T-helper 22 cell (primary cell): ENCODE measurements at regions not wholly inside any gene's neighbourhood (a gene's known extent, or its start where the extent isn't known, plus 50 kb on each side); places are given as distances from the start of the nearest gene placed in this dataset.
"Not testable (repeated sequence)": the region's sequence is repeated elsewhere in the genome, so short reads cannot be mapped to it uniquely, and the experiment has no call there.

ENCODE experiments used
- DNase-seq: peaks from one replicate; pipeline ENCODE4 v3.0.0-alpha.2; 2020; ENCODE audit warnings: low read depth

DNA sequence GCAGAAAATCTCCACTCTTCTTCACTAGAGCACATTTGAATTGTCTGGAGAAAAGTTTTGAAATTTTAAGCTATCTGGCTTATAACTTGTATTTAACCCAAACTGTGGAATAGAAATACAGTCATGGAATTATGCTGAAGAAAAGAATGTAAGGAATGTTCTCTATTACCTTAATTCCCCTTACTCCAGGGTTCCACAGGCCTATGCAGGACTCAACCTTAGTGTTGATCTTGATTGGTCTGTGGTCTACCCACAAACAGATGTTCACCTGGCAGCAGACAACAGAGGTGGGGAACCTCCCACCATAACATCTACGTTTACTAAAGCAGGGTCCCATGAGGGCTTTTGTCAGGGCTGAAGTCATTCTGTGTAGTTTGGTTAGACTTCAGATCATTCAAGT is 189.3 kb upstream of the GPRIN3 start:
- DNase-seq: no peak

DNA sequence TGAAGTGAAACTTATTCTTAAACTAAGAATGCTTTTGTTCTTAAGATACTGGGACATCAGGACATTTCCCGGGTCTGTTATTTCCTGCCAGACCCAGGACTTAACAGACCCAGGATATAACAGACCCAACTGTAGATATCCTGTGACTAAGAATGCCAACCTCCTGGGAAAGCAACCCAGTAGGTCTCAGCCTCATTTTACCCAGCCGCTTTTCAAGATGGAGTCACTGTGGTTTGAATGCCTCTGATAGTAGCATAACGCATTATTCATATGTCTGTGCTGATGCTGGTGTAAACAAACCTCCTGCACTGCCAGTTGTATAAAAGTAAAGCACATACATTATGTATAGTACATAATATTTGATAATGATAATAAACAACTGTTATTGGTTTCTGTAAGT is 185.8 kb upstream of the GPRIN3 start:
- no peak for DNase-seq

DNA sequence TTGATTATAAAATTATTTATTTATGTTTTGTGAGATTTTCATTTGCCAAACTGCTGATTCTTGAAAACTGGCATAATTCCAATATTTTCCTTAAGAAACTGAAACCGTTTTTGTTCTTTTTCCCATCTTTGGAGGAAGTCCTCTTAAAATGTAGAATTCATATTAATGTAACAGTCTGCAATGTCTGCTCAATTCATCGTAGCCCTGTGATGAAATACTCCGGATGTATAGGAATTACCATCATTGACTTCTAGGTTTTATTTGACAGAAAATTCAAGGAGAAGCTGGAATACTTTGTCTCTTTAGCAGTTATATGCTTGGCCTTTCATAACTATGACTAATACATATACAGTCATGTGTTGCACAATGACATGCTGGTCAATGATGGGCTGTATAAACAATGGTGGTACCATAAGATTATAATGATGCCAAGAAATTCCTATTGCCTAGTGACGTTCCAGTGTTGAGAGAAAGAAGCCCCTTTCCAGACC is 185.0 kb upstream of the GPRIN3 start:
- no peak for DNase-seq

DNA sequence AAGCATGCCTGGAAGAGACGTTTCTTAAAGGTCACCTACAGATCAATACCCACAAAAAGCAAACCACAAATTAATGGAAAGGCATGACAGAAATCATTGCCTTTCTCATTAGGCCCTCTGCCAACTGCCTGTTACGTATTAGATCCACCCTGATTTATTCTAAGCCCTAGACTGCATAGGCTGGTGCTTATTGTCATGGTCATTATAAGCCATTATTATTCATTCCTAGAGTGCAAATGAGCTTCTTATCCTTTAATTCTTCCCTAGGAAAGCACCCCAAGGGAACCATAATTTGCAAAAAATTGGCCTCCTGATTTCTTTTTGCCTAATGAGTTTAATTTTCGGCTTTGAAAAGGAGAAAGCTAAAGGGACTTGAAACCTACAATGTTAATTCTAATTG is 184.2 kb upstream of the GPRIN3 start:
- DNase-seq: no peak

DNA sequence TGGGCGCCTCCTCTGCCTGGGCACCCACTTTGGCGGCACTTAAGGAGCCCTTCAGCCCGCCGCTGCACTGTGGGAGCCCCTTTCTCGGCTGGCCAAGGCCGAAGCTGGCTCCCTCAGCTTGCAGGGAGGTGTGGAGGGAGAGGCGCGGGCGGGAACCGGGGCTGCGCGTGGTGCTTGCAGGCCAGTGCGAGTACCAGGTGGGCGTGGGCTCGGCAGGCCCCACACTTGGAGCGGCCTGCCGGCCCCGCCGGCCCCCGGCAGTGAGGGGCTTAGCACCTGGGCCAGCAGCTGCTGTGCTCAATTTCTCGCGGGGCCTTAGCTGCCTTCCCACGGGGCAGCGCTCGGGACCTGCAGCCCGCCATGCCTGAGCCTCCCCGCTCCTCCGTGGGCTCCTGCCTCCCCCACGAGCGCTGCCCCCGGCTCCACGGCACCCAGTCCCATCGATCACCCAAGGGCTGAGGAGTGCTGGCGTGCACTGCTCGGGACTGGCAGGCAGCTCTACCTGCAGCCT is 182.4 kb upstream of the GPRIN3 start:
- DNase-seq: not testable (repeated sequence)

DNA sequence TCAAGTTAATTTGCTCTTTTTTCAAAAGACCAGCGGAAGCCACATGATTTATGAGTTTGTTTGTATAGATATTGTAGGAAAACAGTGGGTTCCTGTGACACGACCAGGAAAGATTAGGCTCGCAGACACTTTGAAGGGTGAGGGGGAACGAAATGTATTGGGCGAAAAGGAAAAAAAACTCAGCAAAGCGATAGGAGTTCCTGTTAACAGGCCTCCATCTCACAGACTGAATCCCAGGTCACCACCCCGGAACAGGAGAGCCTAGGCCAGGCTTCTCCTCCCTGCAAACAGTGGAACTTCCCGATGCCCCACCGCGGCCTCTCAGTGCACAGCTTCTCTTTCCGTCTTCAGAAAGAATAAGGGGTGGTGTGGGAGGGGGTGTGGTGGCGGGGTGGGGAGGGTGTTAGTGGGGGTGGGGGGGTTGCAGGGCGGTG is 181.8 kb upstream of the GPRIN3 start:
- DNase-seq: no peak

DNA sequence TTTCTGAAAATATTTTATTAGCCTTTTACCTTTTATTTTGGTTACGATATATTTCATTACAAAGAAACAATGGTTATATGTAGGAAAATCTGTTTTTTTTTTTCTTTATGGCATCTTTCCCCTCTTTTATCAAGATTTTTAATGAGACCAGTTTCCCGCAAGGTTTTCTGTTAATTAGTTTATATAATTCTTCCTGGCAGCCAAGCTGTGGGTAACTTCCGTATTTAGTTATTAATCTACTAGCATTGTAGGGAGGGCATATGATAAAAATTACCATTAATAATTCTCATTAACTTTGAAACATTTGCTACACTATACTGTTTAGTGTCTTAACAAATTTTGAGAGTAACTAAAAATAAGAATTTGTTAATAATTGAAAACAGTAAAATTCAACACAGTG is 181.1 kb upstream of the GPRIN3 start:
- DNase-seq: no peak

DNA sequence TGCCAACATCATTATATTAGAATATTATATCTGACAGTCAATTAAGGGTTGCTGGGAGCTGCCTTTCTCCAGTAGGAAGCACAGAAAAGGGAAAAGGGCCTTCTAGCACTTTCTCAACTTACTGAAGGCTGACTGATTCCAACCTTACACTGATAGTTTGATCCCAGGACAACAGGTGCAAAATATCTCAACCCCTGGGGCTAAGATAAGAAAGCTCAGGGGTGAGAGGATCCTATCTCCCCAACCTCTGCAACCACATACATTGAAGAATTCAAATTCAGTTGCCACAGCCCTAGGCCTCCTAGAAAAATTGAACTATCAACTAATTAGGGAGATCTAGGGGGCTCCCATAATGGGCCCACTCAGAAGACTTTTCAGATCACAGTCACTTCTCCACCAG is 179.1 kb upstream of the GPRIN3 start:
- no peak for DNase-seq

DNA sequence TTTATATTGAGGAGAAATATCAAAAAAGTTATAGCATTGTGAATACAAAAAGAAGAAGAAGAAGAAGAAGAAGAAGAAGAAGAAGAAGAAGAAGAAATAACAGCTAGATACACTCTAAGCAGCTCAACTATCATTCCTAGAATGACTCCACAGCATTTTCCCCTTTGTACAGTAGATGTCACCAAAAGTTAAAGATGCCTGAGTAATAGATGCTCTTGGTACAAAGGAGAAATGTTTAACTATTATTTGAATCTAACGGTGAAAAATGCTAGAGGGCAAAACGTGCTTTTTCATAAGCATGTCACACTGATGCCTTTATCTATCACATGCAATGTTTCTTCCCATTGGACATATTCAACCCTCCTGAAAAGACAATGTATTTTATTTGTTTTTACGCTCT is 178.4 kb upstream of the GPRIN3 start:
- no peak for DNase-seq

DNA sequence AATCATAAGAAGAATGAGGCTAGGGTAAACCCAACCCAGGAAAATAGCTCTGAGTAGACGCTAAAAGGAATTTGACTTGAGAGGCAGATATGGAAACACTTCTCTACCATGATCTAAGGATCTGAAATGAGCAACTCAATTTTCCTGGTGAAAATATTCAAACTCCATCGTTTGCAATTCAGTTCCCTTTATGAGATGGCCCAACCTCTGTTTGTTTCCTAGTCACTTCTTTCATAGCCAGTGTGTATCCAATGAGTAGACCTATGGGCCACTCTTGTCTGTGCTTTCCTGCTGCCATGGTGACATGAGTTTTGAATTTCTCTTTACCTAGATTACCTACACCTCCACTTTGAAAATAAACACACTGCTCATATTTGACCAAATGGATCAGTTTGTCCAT is 176.2 kb upstream of the GPRIN3 start:
- no peak for DNase-seq

DNA sequence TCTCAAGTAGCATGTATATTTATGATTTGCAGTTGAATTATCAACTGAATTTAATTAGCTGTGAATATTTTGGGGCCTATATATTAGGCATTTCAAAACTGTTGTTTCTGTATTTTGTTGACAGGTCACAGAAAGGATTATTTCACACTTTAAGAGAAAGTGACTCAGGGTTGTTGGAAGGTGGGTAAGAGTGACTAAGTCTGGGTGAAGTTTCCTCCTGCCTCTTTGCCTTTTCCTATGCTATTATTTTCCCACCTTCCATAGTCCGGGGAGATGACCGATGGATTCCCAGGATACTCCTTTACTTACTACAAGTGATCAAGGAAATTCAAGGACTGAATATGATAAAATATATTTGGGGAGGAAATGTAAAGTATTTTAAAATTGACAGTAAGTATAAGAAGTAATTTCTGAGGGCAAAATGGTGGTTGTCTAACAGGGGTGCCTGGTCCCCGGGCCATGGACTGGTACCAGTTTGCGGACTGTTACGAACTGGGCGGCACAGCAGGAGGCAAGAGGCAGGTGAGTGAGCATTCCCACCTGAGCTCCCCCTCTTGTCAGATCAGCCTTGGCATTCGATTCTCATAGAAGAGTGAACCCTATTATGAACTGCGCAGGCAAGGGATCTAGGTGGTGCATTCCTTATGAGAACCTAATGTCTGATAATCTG is 175.5 kb upstream of the GPRIN3 start:
- DNase-seq: no peak

DNA sequence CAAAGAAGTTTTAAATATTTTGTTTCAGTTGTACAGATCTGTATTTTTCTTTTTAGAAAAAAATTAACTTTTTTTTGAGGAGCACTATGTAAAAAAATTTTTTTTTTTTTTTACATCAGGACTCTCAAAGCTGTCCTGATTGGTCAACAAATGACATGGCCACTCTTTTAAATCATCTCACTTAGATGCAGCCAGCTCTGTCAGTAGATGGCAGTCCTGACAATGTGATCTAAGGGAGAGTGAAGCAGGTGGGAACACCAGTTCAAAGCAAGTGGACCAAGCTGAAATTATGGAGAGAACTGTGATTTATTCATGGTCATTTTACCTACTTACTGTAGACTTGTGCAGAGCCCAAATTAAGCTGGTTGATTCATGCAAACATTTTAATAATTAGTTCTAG is 174.7 kb upstream of the GPRIN3 start:
- DNase-seq: no peak

DNA sequence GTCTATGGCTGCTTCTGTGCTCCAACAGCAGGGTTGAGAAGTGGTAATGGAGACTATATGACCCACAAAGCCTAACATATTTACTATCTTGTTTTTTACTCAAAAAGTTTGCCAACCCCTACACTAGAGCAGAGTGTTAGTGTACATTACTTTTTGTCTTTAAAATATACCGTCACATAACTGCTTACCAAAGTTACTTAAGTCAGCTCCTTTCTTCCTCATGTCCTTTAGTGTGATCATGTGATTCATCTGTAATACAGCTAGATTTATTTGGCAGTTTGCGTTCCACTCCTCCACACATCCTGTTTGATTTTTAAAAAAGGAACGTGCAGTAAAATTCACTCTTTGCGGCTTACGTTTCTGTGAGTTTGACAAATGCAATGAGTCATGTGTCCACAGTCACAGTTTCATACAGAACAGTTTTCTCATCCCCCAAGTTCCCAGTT is 162.4 kb upstream of the GPRIN3 start:
- DNase-seq: no peak

DNA sequence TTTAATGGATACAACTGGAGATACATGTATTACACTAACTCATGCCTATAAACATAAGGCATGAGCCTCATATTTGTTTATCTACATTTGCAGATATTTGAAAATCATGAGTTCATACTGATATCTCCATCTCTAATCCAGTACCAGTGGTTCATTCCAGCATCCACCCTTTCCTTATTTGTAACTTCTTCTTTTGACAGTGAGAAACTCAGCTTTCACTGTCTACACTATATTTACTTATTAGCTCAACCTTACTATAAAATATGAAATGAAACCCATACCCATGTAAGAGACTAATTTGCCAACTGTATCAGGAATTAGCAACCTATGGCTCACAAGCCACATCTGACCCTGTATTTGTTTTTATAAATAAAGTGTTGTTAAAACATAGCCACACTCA is 161.9 kb upstream of the GPRIN3 start:
- no peak for DNase-seq

DNA sequence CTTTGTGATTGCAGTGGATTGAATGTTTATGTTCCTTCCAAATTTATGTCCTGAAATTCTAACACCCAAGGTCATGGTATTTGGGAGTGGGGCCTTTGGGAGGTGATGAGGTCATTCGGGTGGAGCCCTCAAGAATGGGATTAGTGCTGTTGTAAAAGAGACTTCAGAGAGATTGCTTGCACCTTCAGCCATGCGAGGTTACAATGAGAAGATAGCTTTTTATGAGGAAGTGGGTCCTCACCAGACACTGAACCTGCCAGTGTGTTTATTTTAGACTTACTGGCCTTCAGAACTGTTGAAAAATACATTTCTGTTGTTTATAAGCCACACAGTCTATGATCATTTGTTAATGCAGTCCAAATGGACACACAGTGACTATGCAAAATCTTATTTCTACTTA is 161.0 kb upstream of the GPRIN3 start:
- no peak for DNase-seq

DNA sequence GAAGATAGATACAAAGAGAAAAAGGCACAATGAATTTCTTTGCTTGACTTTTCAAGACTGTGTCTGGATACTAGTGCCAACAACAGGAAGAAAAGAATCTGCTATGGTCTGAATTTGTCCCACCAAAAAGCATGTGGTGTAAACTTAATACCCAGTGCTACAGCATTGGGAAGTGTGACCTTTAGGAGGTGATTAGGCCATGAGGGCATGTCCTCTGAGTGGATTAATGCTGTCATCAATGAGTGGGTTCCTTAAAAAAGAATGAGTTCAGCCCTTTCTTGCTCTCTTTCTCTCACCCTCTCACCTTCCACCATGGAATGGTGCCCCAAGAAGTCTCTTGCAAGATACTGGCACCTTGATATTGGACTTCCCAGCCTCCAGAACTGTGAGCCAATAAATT is 155.7 kb upstream of the GPRIN3 start:
- no peak for DNase-seq

DNA sequence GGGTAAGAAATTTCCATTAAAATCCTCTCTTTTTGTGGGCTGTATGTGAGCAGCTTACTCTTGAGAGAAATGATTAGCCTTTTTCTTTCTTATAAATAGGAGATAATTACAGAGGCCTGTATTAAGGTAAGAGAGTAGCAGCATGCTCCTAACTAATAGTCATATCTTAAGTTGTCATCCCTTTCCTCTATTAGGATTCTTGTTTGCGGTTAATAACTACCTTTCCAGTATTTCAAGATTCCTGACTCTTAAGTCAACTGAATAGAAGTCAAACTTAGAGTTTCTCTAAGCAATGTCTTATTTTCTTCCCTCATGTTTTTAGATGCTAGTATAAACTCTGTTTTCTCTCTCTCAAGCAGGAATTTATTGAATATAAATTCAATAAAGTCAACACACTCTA is 139.9 kb upstream of the GPRIN3 start:
- no peak for DNase-seq

DNA sequence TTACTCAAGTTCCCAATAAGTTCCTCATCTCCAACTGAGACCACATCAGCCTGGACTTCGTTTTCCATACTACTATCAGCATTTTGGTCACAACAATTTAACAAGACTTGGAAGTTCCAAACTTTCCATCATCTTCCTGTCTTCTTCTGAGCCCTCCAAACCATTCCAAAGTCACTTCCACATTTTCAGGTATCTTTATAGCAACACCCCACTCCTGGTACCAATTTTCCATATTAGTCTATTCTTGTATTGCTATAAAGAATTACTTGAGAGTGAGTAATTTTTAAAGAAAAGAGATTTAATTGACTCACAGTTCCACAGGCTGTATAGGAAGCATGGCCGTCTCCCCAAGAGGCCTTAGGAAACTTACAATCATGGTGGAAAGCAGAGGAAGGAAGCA is 138.6 kb upstream of the GPRIN3 start:
- no peak for DNase-seq

DNA sequence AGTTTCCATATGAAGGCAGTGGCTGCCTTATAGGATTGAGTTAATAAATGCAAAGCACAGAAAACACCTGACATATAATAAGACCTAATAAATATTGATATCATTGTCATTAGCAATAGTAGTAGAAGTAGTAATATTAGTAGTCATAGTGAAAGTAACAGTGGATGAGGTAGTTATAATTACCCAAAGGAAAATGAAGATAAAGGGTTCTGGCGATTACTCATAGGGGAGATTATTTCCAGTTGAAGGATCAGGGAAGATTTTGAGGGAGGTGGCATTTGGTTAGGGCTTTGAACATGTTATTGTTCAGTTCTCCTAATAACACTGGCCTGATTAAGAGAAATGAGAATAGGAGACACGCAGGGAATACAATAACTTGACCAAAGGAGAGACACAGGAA is 131.9 kb upstream of the GPRIN3 start:
- no peak for DNase-seq

DNA sequence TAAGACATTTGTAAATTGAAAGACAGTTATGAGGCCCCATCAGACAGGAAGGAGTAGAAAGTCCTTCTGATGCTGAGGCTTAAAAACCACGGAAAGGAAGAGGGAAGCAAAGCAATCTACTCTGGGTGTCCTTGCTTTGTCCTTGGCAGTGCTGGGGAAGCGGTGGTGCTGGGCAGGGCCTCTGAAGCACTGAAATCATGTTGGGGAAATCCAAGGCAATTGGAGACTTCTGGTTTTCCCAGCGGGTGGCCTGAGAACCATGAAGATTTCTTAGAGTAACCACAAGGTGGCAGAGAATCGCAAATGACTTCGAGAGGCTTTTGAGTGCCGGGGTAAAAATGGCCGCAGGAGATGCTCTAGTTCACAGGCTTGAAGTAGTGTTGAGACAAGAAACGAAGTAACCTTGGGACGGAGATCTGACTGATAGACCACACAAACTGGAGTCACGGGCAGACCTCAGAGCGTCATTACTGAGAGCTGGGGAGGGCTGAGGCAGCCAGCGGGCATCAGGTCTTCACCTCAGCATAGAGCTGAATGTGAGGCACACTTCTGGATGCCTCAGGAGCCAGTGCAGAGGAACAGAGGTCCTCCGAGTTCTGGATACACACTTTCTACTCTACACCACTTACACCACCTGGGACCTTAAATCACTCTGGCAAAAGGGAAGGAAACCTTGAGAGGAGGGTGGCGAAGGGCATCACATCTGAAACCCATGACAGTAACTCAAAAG is 130.7 kb upstream of the GPRIN3 start:
- DNase-seq: peak; percentile 0

DNA sequence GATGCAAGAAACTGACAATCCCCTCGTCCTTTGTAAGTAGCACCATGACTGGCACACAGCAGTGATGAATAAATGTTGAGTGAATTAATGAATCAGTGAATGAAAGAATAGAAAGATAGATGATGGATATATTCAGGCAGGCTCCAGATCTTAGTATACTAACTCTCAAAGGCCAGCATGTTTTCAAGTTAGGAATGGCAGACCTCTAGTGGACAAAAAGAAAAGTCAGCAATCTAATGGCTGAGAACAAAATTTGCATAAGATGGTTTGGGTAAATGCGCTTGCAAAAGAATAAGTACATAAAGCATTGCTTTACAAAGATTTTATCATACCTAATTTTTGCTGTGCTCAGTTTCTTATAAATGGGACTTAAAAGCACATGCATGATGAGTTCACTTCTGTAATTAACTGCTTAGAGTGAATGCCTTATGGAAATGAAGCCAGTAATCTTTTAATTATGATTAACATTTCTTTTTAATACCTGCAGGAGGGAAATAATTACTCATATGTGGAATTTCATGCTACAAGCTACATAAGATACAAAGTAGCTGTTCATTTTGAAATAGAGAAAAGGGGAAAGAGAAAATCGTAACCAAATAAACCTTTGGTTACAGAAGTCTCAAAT is 126.9 kb upstream of the GPRIN3 start:
- no peak for DNase-seq

DNA sequence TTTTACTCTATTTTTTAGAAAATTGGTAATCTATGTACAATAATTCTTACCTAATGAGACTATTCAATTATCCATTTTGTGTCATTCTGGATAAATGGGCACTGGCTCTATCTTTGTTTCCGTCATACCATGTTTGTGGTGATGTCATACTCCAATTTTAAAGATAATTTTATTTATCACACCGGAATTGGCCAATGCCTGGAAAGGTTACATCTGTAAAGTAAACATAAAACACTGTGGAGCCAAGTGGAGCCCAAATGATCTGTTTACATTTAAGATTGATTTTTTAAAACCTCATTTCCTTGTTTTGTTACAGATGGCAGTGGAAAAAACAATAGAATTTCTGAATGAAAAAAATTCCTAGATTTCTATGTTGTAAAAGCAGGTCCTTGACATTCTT is 120.2 kb upstream of the GPRIN3 start:
- no peak for DNase-seq

DNA sequence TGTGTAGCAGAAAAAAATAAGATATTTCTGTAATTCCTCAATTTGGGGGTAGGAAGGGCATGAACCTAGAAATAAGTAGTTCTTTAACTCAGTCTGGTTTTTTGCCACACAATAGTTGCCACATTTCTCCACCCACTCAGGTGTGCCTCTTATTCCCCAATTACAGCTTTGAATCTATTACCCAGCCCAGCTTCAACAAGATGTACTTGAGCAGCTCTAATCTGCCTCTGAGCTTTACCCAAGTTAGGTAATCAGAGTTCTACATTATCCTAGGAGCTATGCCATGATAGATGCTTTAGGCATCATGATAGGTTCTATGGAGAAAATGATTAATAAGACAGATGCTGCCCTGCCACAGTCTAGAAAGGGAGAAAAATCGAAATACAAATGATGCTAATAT is 117.4 kb upstream of the GPRIN3 start:
- no peak for DNase-seq
